ENCODE measurements at regions not wholly inside any gene's neighbourhood (a gene's known extent, or its start where the extent isn't known, plus 50 kb on each side); places are given as distances from the start of the nearest gene placed in this dataset.

- TF ChIP-seq CTCF (conservative IDR thresholded peaks at IDR 0.05 in 1 of 2, IDR thresholded peaks at IDR 0.05 in 1 of 2; ENCODE audit: extremely low read depth in 1 of 2, insufficient read depth in 1 of 2, low read depth in 1 of 2, low read length in 2 of 2) (no peak), EZH2 (IDR thresholded peaks at IDR 0.05; ENCODE audit: borderline replicate concordance, low read length) (no peak)
Measured at GRCh38 chr20:19820555-19821211, 62.6 kb downstream of the RIN2 start.

All from mammary epithelial cell (primary cell).